ENCODE measurements at regions not wholly inside any gene's neighbourhood (a gene's known extent, or its start where the extent isn't known, plus 50 kb on each side); places are given as distances from the start of the nearest gene placed in this dataset.
"Not testable (repeated sequence)": the region's sequence is repeated elsewhere in the genome, so short reads cannot be mapped to it uniquely, and the experiment has no call there.

DNA sequence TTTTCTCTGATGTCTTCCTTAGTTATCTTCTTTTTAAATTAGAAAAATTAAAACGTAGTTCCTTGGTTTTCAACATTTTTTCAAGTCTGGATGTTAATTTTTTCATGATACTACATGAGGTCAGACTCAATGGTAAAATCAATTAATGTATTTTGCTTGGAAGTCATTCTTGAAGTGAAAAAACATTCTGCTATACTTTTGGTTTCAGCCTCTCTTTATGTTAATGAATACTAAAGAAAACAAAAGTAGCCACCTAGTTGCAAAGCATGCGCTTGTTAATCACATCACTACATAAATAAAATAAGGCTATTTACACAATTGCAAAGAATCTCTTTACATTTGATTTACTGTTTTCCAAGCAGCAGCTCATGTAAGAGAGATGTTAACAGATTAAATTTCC is 170.4 kb downstream of the LIPI start:
- no peak overlapping the region for H4K8ac ChIP-seq (replicated peaks; ENCODE audit: insufficient read length, low read depth, low read length)
- no peak overlapping the region for H2AK5ac ChIP-seq (ENCODE audit: insufficient read length, low read length)
- WGBS (ENCODE audit: extremely low coverage, insufficient read length, low lambda C conversion rate), result no CpG with 5 or more reads among the region's 2 CpGs

DNA sequence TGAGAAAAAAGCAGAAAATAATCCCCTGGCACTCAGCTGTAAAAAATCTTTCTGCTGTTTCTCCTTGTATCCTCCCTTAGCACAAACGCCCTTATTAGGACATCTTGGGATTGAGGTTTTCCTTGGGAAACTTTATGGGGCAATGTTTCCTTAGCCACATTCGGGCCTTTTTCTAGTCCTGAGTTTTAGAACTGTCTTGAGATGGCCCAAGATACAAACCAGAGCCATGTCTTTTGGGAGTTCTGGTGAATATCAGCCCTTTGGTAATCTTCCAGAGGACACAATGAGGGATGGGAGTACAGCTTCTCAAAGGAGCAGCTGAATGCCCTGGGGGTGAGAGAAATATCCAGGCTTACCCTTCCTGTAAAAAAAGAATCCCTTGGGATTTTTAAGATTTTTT is 182.1 kb downstream of the LIPI start:
- H4K20me1 ChIP-seq (ENCODE audit: control insufficient read depth, insufficient read depth, insufficient read length); H3K9me3 ChIP-seq (ENCODE audit: control insufficient read depth, low read depth, low read length); H3K27ac ChIP-seq (ENCODE audit: insufficient read length, low read depth, low read length); H2BK120ac ChIP-seq (ENCODE audit: low read depth, low read length, poor library complexity, severe bottlenecking); H3K14ac ChIP-seq (ENCODE audit: insufficient read depth, low read length); H4K8ac ChIP-seq (replicated peaks; ENCODE audit: insufficient read length, low read depth, low read length); H3K23me2 ChIP-seq (ENCODE audit: insufficient read length, low read depth, low read length, poor library complexity, severe bottlenecking); H3K27ac Mint-ChIP-seq; H3K4me1 ChIP-seq (ENCODE audit: insufficient read depth, low read length); H2AK5ac ChIP-seq (ENCODE audit: insufficient read length, low read length); H3K79me2 ChIP-seq (ENCODE audit: insufficient read depth, low read length); DNase-seq; H3K56ac ChIP-seq (ENCODE audit: insufficient read length, low read depth, low read length); H2BK20ac ChIP-seq (ENCODE audit: low read depth, low read length, poor library complexity, severe bottlenecking); H4K91ac ChIP-seq (ENCODE audit: insufficient read length, low read depth, low read length); H3K27me3 ChIP-seq (ENCODE audit: insufficient read depth, low read length); H4K5ac ChIP-seq (ENCODE audit: insufficient read length, low read depth, low read length); H3K27me3 Mint-ChIP-seq (ENCODE audit: low read depth); H2BK5ac ChIP-seq (ENCODE audit: insufficient read length, low read length); H3T11ph ChIP-seq (ENCODE audit: low read length); H3K79me1 ChIP-seq (ENCODE audit: insufficient read depth, low read depth, low read length, poor library complexity, severe bottlenecking); H3K4ac ChIP-seq (ENCODE audit: low read depth, low read length); H2AFZ ChIP-seq (ENCODE audit: low read length); H3K23ac ChIP-seq (ENCODE audit: insufficient read length, low read depth, low read length); H3K18ac ChIP-seq (ENCODE audit: insufficient read length, low read depth, low read length); H3K36me3 Mint-ChIP-seq (ENCODE audit: insufficient read depth in 1 of 3, low read depth in 3 of 3); H2BK12ac ChIP-seq (ENCODE audit: insufficient read length, low read depth, low read length); H2BK15ac ChIP-seq (ENCODE audit: low read depth, low read length): not testable (repeated sequence)
- no CpG with 5 or more reads among the region's 2 CpGs for WGBS (ENCODE audit: extremely low coverage, insufficient read length, low lambda C conversion rate)
- Histone ChIP-seq H3K4me2 (ENCODE audit: insufficient read depth, insufficient read length, low read length) (peak overlapping the region; percentile 42), H3K9ac (ENCODE audit: extremely low read depth, insufficient read length, low read length) (peak overlapping the region; percentile 37)
- H3K9me3 Mint-ChIP-seq, result peaks cover 47 to 53% of the 10 kb centered on the region in 2 experiments
- H3K4me1 Mint-ChIP-seq, result peaks cover 0 to 12% of the 10 kb centered on the region in 2 experiments; a peak in 3 of 4 replicates
- H3K4me3 Mint-ChIP-seq, result peak overlapping the region; percentile 88 to 90

More for the DNA sequence above, 170.4 kb downstream of the LIPI start:
- Histone ChIP-seq H2BK5ac (ENCODE audit: insufficient read length, low read length) (no peak overlapping the region), H3K79me1 (ENCODE audit: insufficient read depth, low read depth, low read length, poor library complexity, severe bottlenecking) (peaks cover 3% of the 10 kb centered on the region), H3K56ac (ENCODE audit: insufficient read length, low read depth, low read length) (no peak overlapping the region), H3K79me2 (ENCODE audit: insufficient read depth, low read length) (no peaks in the 10 kb centered on the region; the same call in 1 of the 2 replicates), H4K5ac (ENCODE audit: insufficient read length, low read depth, low read length) (no peak overlapping the region), H4K20me1 (ENCODE audit: control insufficient read depth, insufficient read depth, insufficient read length) (no peaks in the 10 kb centered on the region), H3K4me1 (ENCODE audit: insufficient read depth, low read length) (no peaks in the 10 kb centered on the region), H4K91ac (ENCODE audit: insufficient read length, low read depth, low read length) (no peak overlapping the region), H2BK20ac (ENCODE audit: low read depth, low read length, poor library complexity, severe bottlenecking) (no peak overlapping the region), H3T11ph (ENCODE audit: low read length) (no peak overlapping the region), H3K23ac (ENCODE audit: insufficient read length, low read depth, low read length) (no peak overlapping the region), H3K9me3 (ENCODE audit: control insufficient read depth, low read depth, low read length) (no peaks in the 10 kb centered on the region), H3K18ac (ENCODE audit: insufficient read length, low read depth, low read length) (no peak overlapping the region), H3K4ac (ENCODE audit: low read depth, low read length) (no peak overlapping the region), H2BK15ac (ENCODE audit: low read depth, low read length) (no peak overlapping the region), H3K4me2 (ENCODE audit: insufficient read depth, insufficient read length, low read length) (no peak overlapping the region), H2BK12ac (ENCODE audit: insufficient read length, low read depth, low read length) (no peak overlapping the region), H3K27ac (ENCODE audit: insufficient read length, low read depth, low read length) (no peak overlapping the region), H3K27me3 (ENCODE audit: insufficient read depth, low read length) (no peaks in the 10 kb centered on the region), H2AFZ (ENCODE audit: low read length) (no peak overlapping the region), H3K14ac (ENCODE audit: insufficient read depth, low read length) (no peak overlapping the region), H3K23me2 (ENCODE audit: insufficient read length, low read depth, low read length, poor library complexity, severe bottlenecking) (no peaks in the 10 kb centered on the region), H3K9ac (ENCODE audit: extremely low read depth, insufficient read length, low read length) (no peak overlapping the region), H2BK120ac (ENCODE audit: low read depth, low read length, poor library complexity, severe bottlenecking) (no peak overlapping the region)
- no peak overlapping the region for H3K4me3 Mint-ChIP-seq
- H3K4me1 Mint-ChIP-seq, result peaks cover 0 to 3% of the 10 kb centered on the region in 2 experiments; a peak in 1 of 4 replicates
- peaks cover 3 to 13% (median 5%) of the 10 kb centered on the region in 3 experiments; a peak in 5 of 7 replicates for H3K36me3 Mint-ChIP-seq (ENCODE audit: insufficient read depth in 1 of 3, low read depth in 3 of 3)
- H3K27me3 Mint-ChIP-seq (ENCODE audit: low read depth), result no peaks in the 10 kb centered on the region
- peaks cover 67 to 68% of the 10 kb centered on the region in 2 experiments for H3K9me3 Mint-ChIP-seq
- TF ChIP-seq, protein P1, sequence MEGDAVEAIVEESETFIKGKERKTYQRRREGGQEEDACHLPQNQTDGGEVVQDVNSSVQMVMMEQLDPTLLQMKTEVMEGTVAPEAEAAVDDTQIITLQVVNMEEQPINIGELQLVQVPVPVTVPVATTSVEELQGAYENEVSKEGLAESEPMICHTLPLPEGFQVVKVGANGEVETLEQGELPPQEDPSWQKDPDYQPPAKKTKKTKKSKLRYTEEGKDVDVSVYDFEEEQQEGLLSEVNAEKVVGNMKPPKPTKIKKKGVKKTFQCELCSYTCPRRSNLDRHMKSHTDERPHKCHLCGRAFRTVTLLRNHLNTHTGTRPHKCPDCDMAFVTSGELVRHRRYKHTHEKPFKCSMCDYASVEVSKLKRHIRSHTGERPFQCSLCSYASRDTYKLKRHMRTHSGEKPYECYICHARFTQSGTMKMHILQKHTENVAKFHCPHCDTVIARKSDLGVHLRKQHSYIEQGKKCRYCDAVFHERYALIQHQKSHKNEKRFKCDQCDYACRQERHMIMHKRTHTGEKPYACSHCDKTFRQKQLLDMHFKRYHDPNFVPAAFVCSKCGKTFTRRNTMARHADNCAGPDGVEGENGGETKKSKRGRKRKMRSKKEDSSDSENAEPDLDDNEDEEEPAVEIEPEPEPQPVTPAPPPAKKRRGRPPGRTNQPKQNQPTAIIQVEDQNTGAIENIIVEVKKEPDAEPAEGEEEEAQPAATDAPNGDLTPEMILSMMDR (conservative IDR thresholded peaks at IDR 0.05), result no peak
- H3K27ac Mint-ChIP-seq, result no peak overlapping the region
- DNase-seq, result no peak

Data from H9 (cell line).